Activated CD4-positive, CD25-positive, alpha-beta regulatory T cell treated with anti-CD3 and anti-CD28 coated beads, Interleukin-2, amount 50 U/mL, for 24 hours (primary cell): ENCODE measurements at regions not wholly inside any gene's neighbourhood (a gene's known extent, or its start where the extent isn't known, plus 50 kb on each side); places are given as distances from the start of the nearest gene placed in this dataset.

Experiments used
- ATAC-seq, 2 donors: fragments of 150-1000 bp; cut with Tn5 transposase; one replicate each; pipeline ENCODE4 v1.10.0; 2021; ENCODE audit warnings: mild to moderate bottlenecking in 1 of 2, moderate library complexity in 1 of 2

GRCh38 chr20:11053310-11053709 lies 379.5 kb upstream of the JAG1 start:
- no peak for ATAC-seq

- no peak for ATAC-seq
Measured at GRCh38 chr20:11054266-11054993, 380.6 kb upstream of the JAG1 start.

- no peak for ATAC-seq
Measured at GRCh38 chr20:11056414-11056813, 382.6 kb upstream of the JAG1 start.

GRCh38 chr20:11057624-11058023 lies 383.8 kb upstream of the JAG1 start:
- ATAC-seq: no peak

- no peak for ATAC-seq
Measured at GRCh38 chr20:11059659-11060058, 385.9 kb upstream of the JAG1 start.

- ATAC-seq: no peak
Measured at GRCh38 chr20:11060423-11061185, 386.8 kb upstream of the JAG1 start.

GRCh38 chr20:11063444-11063843 lies 389.6 kb upstream of the JAG1 start:
- ATAC-seq: no peak

GRCh38 chr20:11064946-11065345 lies 391.1 kb upstream of the JAG1 start:
- no peak for ATAC-seq

GRCh38 chr20:11067359-11067758 lies 393.6 kb upstream of the JAG1 start:
- no peak for ATAC-seq

GRCh38 chr20:11072982-11073381 lies 399.2 kb upstream of the JAG1 start:
- no peak for ATAC-seq

- no peak for ATAC-seq
Measured at GRCh38 chr20:11076434-11077105, 402.8 kb upstream of the JAG1 start.

GRCh38 chr20:11077226-11077625 lies 403.4 kb upstream of the JAG1 start:
- ATAC-seq: no peak

GRCh38 chr20:11080010-11080409 lies 406.2 kb upstream of the JAG1 start:
- no peak for ATAC-seq

GRCh38 chr20:11080781-11081377 lies 407.1 kb upstream of the JAG1 start:
- no peak for ATAC-seq

GRCh38 chr20:11083841-11084240 lies 410.0 kb upstream of the JAG1 start:
- no peak for ATAC-seq

GRCh38 chr20:11084508-11084907 lies 410.7 kb upstream of the JAG1 start:
- ATAC-seq: no peak

- ATAC-seq: no peak
Measured at GRCh38 chr20:11086970-11087369, 413.2 kb upstream of the JAG1 start.

- no peak for ATAC-seq
Measured at GRCh38 chr20:11090751-11091150, 417.0 kb upstream of the JAG1 start.

- ATAC-seq: no peak
Measured at GRCh38 chr20:11091511-11091910, 417.7 kb upstream of the JAG1 start.

- no peak for ATAC-seq
Measured at GRCh38 chr20:11092151-11092550, 418.4 kb upstream of the JAG1 start.

- no peak for ATAC-seq
Measured at GRCh38 chr20:11094196-11094595, 420.4 kb upstream of the JAG1 start.

GRCh38 chr20:11094711-11095110 lies 420.9 kb upstream of the JAG1 start:
- no peak for ATAC-seq

GRCh38 chr20:11098888-11099287 lies 425.1 kb upstream of the JAG1 start:
- ATAC-seq: no peak
